Parathyroid adenoma (tissue), 2 donors: ENCODE measurements at regions not wholly inside any gene's neighbourhood (a gene's known extent, or its start where the extent isn't known, plus 50 kb on each side); places are given as distances from the start of the nearest gene placed in this dataset.

Experiments used
- H2AFZ ChIP-seq: fragments of 300-600 bp; sonication (generic); one replicate; pipeline ENCODE4 v1.7.0; 2017; ENCODE audit warnings: antibody characterized with exemption, mild to moderate bottlenecking
- H3K27ac ChIP-seq: fragments of 300-600 bp; sonication (generic); one replicate; pipeline ENCODE4 v1.7.0; 2017
- H3K27me3 ChIP-seq: fragments of 300-600 bp; sonication (generic); one replicate; pipeline ENCODE4 v1.7.0; 2017; ENCODE audit warnings: low read length; ENCODE audit not compliant: control insufficient read depth, insufficient read depth
- H3K36me3 ChIP-seq: fragments of 300-600 bp; sonication (generic); one replicate; pipeline ENCODE4 v1.7.0; 2017; ENCODE audit warnings: low read length; ENCODE audit not compliant: control insufficient read depth, insufficient read depth
- H3K4me1 ChIP-seq: fragments of 300-600 bp; sonication (generic); one replicate; pipeline ENCODE4 v1.7.0; 2017; ENCODE audit warnings: control low read depth
- H3K4me2 ChIP-seq: fragments of 300-600 bp; sonication (generic); one replicate; pipeline ENCODE4 v1.7.0; 2017; ENCODE audit warnings: low read length
- H3K4me3 ChIP-seq: fragments of 300-600 bp; sonication (generic); one replicate; pipeline ENCODE4 v1.7.0; 2017; ENCODE audit warnings: low read depth, low read length
- H3K79me2 ChIP-seq: fragments of 300-600 bp; sonication (generic); one replicate; pipeline ENCODE4 v1.7.0; 2017; ENCODE audit warnings: control low read depth
- H3K9ac ChIP-seq: fragments of 300-600 bp; sonication (generic); one replicate; pipeline ENCODE4 v1.7.0; 2017; ENCODE audit warnings: mild to moderate bottlenecking
- H3K9me3 ChIP-seq: fragments of 300-600 bp; sonication (generic); one replicate; pipeline ENCODE4 v1.7.0; 2017; ENCODE audit warnings: low read length; ENCODE audit not compliant: control insufficient read depth
- TF ChIP-seq, protein P1 (sequence below): fragments of 300-600 bp; sonication (generic); IDR thresholded peaks from one replicate; pipeline ENCODE4 v1.7.0; 2017; ENCODE audit warnings: antibody characterized with exemption, mild to moderate bottlenecking
- donor health status: primary hyperparathyroidism.

DNA sequence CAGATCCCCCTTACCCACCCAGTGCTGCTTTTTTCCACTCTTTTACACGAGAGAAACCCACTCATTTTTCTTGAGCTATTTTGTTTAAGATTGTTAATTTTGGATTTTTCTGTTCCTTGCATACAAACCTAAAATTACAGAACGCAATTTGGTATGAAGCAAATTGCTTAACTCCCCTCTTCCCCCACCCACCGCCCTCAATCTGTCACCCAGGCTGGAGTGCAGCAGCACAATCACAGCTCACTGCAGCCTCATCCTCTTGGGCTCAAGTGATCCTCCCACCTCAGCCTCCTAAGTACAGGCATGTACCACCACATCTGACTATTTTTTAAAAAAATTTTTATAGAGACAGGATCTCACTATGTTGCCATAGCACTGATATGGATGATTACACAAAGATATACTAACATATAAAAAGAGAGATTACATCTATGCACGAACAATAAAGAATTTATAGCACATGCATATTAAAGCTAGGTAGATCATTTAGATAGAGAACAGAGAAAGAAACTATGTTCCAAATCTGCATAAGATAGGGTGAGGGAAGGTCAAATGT lies 203.6 kb downstream of the PIK3R1 start:
- no peaks in the 10 kb centered on the region for H3K36me3 ChIP-seq
- no peak overlapping the region for H3K4me2 ChIP-seq
- H3K27me3 ChIP-seq = no peaks in the 10 kb centered on the region
- TF ChIP-seq, protein P1, sequence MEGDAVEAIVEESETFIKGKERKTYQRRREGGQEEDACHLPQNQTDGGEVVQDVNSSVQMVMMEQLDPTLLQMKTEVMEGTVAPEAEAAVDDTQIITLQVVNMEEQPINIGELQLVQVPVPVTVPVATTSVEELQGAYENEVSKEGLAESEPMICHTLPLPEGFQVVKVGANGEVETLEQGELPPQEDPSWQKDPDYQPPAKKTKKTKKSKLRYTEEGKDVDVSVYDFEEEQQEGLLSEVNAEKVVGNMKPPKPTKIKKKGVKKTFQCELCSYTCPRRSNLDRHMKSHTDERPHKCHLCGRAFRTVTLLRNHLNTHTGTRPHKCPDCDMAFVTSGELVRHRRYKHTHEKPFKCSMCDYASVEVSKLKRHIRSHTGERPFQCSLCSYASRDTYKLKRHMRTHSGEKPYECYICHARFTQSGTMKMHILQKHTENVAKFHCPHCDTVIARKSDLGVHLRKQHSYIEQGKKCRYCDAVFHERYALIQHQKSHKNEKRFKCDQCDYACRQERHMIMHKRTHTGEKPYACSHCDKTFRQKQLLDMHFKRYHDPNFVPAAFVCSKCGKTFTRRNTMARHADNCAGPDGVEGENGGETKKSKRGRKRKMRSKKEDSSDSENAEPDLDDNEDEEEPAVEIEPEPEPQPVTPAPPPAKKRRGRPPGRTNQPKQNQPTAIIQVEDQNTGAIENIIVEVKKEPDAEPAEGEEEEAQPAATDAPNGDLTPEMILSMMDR = no peak
- no peak overlapping the region for H3K4me3 ChIP-seq
- H3K27ac ChIP-seq = no peak overlapping the region
- peaks cover 57% of the 10 kb centered on the region for H3K4me1 ChIP-seq
- H3K9ac ChIP-seq = no peak overlapping the region
- no peaks in the 10 kb centered on the region for H3K79me2 ChIP-seq
- no peaks in the 10 kb centered on the region for H3K9me3 ChIP-seq
- no peak overlapping the region for H2AFZ ChIP-seq

DNA sequence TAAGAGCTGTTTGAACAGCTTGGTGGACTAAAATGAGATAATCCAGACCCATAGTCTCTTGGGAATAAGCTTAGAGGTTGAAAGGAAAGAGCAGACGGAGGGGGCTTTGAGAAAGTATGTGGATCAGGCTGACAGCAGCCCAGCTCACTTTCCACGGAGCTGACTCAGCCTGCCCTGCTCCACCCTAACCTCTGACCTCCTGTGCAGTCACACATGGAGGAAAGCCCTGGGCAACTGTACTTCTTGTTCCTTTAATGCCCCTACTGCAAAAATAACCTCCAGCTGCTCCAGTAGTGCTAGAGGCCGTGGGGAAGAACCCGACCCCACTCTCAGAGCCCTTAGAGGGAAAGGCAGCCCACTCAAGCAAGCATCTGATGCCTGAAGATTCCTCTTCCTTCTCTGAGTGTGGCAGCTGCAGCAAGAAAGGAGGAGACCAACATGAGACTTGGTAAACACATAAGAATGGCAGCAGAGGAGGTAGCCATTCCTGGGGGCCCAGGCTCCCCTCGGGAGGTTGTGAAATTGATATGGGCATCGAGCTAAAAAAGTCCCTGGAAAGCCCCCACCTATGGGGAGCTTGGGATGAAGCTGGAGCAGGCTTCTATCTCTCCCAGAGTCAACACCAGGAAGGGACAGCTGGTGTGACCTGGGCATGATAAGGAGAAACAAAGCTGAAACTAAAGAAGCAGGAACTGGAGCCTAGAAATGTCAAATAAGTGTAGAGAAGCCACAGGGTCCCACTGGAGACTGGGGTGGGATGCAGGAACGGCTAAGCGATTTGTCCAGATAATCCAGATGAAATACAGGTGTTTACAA lies 204.3 kb downstream of the PIK3R1 start:
- peak overlapping the region; percentile 58 for H3K27ac ChIP-seq
- peaks cover 58% of the 10 kb centered on the region for H3K4me1 ChIP-seq
- no peak overlapping the region for H3K9ac ChIP-seq
- TF ChIP-seq, protein P1 = no peak
- H3K27me3 ChIP-seq = no peaks in the 10 kb centered on the region
- H3K36me3 ChIP-seq = no peaks in the 10 kb centered on the region
- H2AFZ ChIP-seq = peak overlapping the region; percentile 72
- H3K4me3 ChIP-seq = no peak overlapping the region
- H3K79me2 ChIP-seq = no peaks in the 10 kb centered on the region
- H3K4me2 ChIP-seq = no peak overlapping the region
- no peaks in the 10 kb centered on the region for H3K9me3 ChIP-seq

DNA sequence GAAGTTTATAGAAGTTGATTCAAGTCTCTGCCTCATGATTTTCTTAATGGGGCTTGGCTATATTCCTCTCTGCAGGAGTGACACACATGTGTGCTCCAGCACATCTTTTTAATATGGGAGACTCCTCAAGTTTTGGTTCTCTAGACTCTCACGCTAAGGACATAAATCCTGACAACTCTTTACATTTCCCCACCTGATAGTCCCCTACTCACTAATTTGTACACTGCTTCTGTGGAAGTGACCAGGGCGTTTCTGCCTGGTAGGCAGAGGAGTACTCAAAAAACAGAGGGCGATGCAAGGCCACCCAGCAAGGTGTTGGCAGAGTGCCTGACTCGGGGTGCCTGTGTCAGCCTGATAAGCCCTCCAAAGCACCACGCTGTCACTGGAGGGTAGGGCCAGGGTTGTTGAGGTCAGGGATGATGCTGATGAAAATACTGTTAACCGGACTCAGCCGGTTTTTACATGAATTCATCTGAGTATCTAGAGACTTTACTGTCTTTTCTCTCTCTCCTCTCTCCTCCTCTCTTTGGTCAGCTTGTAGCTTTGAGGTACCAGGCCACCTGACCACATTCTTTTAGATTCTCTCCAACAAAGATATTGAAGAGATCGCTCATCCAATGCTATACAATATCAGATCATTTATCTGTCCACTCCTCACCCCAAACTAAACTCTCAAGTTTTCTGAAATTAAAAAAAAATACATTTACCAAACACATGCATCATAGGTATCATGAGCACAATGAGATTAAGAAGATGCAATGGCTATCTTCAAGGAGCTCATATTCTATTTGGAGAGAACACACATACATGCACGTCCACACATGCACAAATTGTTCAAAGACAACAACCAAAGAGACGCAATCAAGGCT lies 205.2 kb downstream of the PIK3R1 start:
- Histone ChIP-seq H3K4me3 (no peak overlapping the region), H3K9me3 (no peaks in the 10 kb centered on the region), H3K27me3 (no peaks in the 10 kb centered on the region), H3K4me2 (no peak overlapping the region), H2AFZ (peak overlapping the region; percentile 72), H3K4me1 (peaks cover 61% of the 10 kb centered on the region), H3K36me3 (no peaks in the 10 kb centered on the region), H3K79me2 (no peaks in the 10 kb centered on the region), H3K27ac (peak overlapping the region; percentile 58), H3K9ac (no peak overlapping the region)
- TF ChIP-seq, protein P1 = no peak

DNA sequence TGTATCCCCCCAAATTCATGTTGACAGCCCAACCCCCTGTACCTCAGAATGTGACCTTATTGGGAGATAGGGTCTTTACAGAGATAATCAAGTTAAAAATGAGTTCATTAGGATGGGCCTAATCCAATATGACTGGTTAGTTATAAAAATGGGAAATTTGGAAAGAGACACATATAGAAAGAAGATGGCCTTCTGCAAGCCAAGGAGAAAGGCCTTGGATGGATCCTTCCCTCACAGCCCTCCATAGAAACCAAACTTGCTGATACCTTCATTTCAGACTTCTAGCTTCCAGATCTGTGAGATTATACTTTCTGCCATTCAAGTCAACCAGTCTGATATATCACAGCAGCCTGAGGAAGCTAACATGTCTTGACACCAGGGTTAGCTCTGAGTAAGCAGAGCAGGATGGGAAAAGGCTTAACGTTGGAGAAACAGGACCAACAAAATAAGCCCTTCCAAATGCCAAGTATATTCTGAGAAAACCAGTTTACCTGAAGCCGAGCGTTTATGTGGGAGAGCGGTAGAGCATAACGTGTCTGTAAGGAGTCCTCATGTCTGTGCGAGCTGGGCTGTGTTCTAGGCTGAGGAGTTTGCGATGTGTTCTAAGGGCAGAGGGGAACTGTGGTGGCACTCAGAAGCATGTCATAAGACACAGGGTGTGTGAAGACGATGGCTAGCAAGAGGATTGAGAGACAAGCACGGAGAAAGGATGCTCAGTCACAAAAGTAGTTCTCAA lies 206.1 kb downstream of the PIK3R1 start:
- Histone ChIP-seq H3K9me3 (no peaks in the 10 kb centered on the region), H3K36me3 (no peaks in the 10 kb centered on the region), H3K79me2 (no peaks in the 10 kb centered on the region), H3K27ac (peak overlapping the region; percentile 58), H3K27me3 (no peaks in the 10 kb centered on the region), H3K9ac (no peak overlapping the region), H3K4me3 (no peak overlapping the region), H2AFZ (peak overlapping the region; percentile 72), H3K4me2 (no peak overlapping the region), H3K4me1 (peaks cover 61% of the 10 kb centered on the region)
- TF ChIP-seq, protein P1 = no peak
